ENCODE measurements at regions not wholly inside any gene's neighbourhood (a gene's known extent, or its start where the extent isn't known, plus 50 kb on each side); places are given as distances from the start of the nearest gene placed in this dataset.

DNA sequence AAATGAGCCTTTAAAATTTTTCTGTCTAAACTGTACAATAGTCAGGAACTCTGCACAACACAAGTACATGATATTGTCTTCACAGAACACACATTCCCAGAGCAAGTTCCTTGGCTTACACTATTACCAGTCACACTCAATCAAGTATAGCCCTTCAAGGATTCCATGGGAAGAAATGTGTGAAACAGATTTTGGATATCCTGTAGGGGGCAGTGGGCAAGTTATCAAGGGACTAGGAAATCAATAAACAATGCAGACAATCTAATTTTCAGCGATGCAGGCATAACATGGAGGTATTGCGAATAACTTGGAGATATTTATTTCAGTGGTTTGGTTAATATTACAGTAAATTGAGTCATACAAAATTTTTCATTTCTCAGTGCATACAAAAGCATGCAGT, 1171.5 kb upstream of the NUDT12 start:
- no CpG with 5 or more reads among the region's 2 CpGs for WGBS (ENCODE audit: insufficient coverage)
- no peak overlapping the region for H3K27ac Mint-ChIP-seq

GRCh38 chr5:104733063-104733669, 1170.6 kb upstream of the NUDT12 start:
- H3K27me3 ChIP-seq (replicated peaks in 1 of 4; ENCODE audit: control extremely low read depth in 1 of 4, control insufficient read depth in 3 of 4, insufficient read depth in 4 of 4, low read length in 3 of 4), result no peaks in the 10 kb centered on the region
- ATAC-seq (ENCODE audit: low read depth) (no peak), DNase-seq (no peak)
- no peak overlapping the region for H3K4me2 ChIP-seq (replicated peaks; ENCODE audit: low read depth, low read length, poor library complexity, severe bottlenecking)
- H2AFZ ChIP-seq (ENCODE audit: insufficient read depth, low read depth, low read length, poor library complexity, severe bottlenecking), result no peak overlapping the region
- TF ChIP-seq CTCF (IDR thresholded peaks at IDR 0.05) (no peak), EZH2 (IDR thresholded peaks at IDR 0.05; ENCODE audit: borderline replicate concordance, insufficient read depth, low read depth, low read length, poor library complexity, severe bottlenecking) (no peak)
- no peak overlapping the region for H3K27ac Mint-ChIP-seq
- no peak overlapping the region for H3K27ac ChIP-seq (ENCODE audit: low read length in 2 of 2)
- no peaks in the 10 kb centered on the region for H4K20me1 ChIP-seq (ENCODE audit: control insufficient read depth, insufficient read depth, low read length, poor library complexity, severe bottlenecking)
- no peak overlapping the region for H3K9ac ChIP-seq (ENCODE audit: low read length)
- H3K9me3 ChIP-seq (ENCODE audit: control extremely low read depth in 1 of 3, control insufficient read depth in 2 of 3, insufficient read depth in 1 of 3, low read length in 2 of 3), result peaks cover 0 to 1% (median 0%) of the 10 kb centered on the region in 3 donors
- no peaks in the 10 kb centered on the region for H3K79me2 ChIP-seq (ENCODE audit: control insufficient read depth, insufficient read depth, low read length)
- WGBS (ENCODE audit: insufficient coverage), result no CpG with 5 or more reads among the region's 2 CpGs
- peaks cover 3% of the 10 kb centered on the region for H3K9me3 Mint-ChIP-seq (ENCODE audit: insufficient read depth)
- ChIA-PET POLR2A (no interaction called here), CTCF (no interaction called here)
- no peak overlapping the region for H3K4me3 ChIP-seq (ENCODE audit: control extremely low read depth in 1 of 5, extremely low read depth in 1 of 5, insufficient read depth in 1 of 5, low read depth in 2 of 5, low read length in 4 of 5)
- no peaks in the 10 kb centered on the region for H3K4me1 Mint-ChIP-seq
- no peak overlapping the region for H3K4me3 Mint-ChIP-seq
- no peaks in the 10 kb centered on the region for H3K27me3 Mint-ChIP-seq
- H3K4me1 ChIP-seq (ENCODE audit: control insufficient read depth in 2 of 2, insufficient read depth in 2 of 2, low read length in 2 of 2), result no peaks in the 10 kb centered on the region
- intact Hi-C loops (cut with micrococcal nuclease), result no loop called here
- no peaks in the 10 kb centered on the region for H3K36me3 ChIP-seq (replicated peaks in 1 of 2; ENCODE audit: control extremely low read depth in 1 of 2, control insufficient read depth in 1 of 2, extremely low read depth in 1 of 2, insufficient read depth in 2 of 2, low read length in 1 of 2)

More for the DNA sequence above, 1171.5 kb upstream of the NUDT12 start:
- ChIA-PET POLR2A (no interaction called here), CTCF (no interaction called here)
- no peak for ATAC-seq (ENCODE audit: low read depth)
- H3K79me2 ChIP-seq (ENCODE audit: control insufficient read depth, insufficient read depth, low read length), result no peaks in the 10 kb centered on the region
- H2AFZ ChIP-seq (ENCODE audit: insufficient read depth, low read depth, low read length, poor library complexity, severe bottlenecking), result no peak overlapping the region
- H3K4me2 ChIP-seq (replicated peaks; ENCODE audit: low read depth, low read length, poor library complexity, severe bottlenecking), result no peak overlapping the region
- H4K20me1 ChIP-seq (ENCODE audit: control insufficient read depth, insufficient read depth, low read length, poor library complexity, severe bottlenecking), result no peaks in the 10 kb centered on the region
- H3K27ac ChIP-seq (ENCODE audit: low read length in 2 of 2), result no peak overlapping the region
- no peak overlapping the region for H3K9ac ChIP-seq (ENCODE audit: low read length)
- TF ChIP-seq CTCF (IDR thresholded peaks at IDR 0.05), result no peak
- no peak for TF ChIP-seq EZH2 (IDR thresholded peaks at IDR 0.05; ENCODE audit: borderline replicate concordance, insufficient read depth, low read depth, low read length, poor library complexity, severe bottlenecking)
- no peaks in the 10 kb centered on the region for H3K4me1 ChIP-seq (ENCODE audit: control insufficient read depth in 2 of 2, insufficient read depth in 2 of 2, low read length in 2 of 2)
- Mint-ChIP-seq H3K4me3 (no peak overlapping the region), H3K27me3 (no peaks in the 10 kb centered on the region), H3K4me1 (no peaks in the 10 kb centered on the region), H3K9me3 (ENCODE audit: insufficient read depth) (peaks cover 3% of the 10 kb centered on the region)
- no peak overlapping the region for H3K4me3 ChIP-seq (ENCODE audit: control extremely low read depth in 1 of 5, extremely low read depth in 1 of 5, insufficient read depth in 1 of 5, low read depth in 2 of 5, low read length in 4 of 5)
- no peak for DNase-seq
- H3K27me3 ChIP-seq (replicated peaks in 1 of 4; ENCODE audit: control extremely low read depth in 1 of 4, control insufficient read depth in 3 of 4, insufficient read depth in 4 of 4, low read length in 3 of 4), result no peaks in the 10 kb centered on the region
- peaks cover 0 to 1% (median 0%) of the 10 kb centered on the region in 3 donors for H3K9me3 ChIP-seq (ENCODE audit: control extremely low read depth in 1 of 3, control insufficient read depth in 2 of 3, insufficient read depth in 1 of 3, low read length in 2 of 3)
- H3K36me3 ChIP-seq (replicated peaks in 1 of 2; ENCODE audit: control extremely low read depth in 1 of 2, control insufficient read depth in 1 of 2, extremely low read depth in 1 of 2, insufficient read depth in 2 of 2, low read length in 1 of 2), result no peaks in the 10 kb centered on the region
- intact Hi-C loops (cut with micrococcal nuclease), result no loop called here
